ENCODE measurements at regions not wholly inside any gene's neighbourhood (a gene's known extent, or its start where the extent isn't known, plus 50 kb on each side); places are given as distances from the start of the nearest gene placed in this dataset.

GRCh38 chr10:111525696-111526095 lies 448.9 kb downstream of the ADRA2A start:
- Histone ChIP-seq H3K9ac (ENCODE audit: low read depth, low read length, poor library complexity, severe bottlenecking) (no peak overlapping the region), H3K36me3 (ENCODE audit: insufficient read depth, low read length) (no peaks in the 10 kb centered on the region), H3F3A (ENCODE audit: low read depth) (no peaks in the 10 kb centered on the region), H4K20me1 (ENCODE audit: insufficient read depth, low read length, poor library complexity, severe bottlenecking) (no peaks in the 10 kb centered on the region), H3K79me2 (ENCODE audit: insufficient read depth, low read length) (no peaks in the 10 kb centered on the region), H3K4me2 (ENCODE audit: low read depth, low read length, poor library complexity, severe bottlenecking) (no peak overlapping the region), H3K9me2 (replicated peaks; ENCODE audit: low read depth, low read length) (no peaks in the 10 kb centered on the region), H2AFZ (ENCODE audit: low read length) (no peak overlapping the region), H3K4me3 (ENCODE audit: low read length, poor library complexity, severe bottlenecking) (no peak overlapping the region), H3K4me1 (ENCODE audit: insufficient read depth, low read length, poor library complexity, severe bottlenecking) (no peaks in the 10 kb centered on the region), H3K9me3 (ENCODE audit: insufficient read depth, low read depth, low read length) (no peaks in the 10 kb centered on the region), H3K27me3 (ENCODE audit: insufficient read depth, low read length, poor library complexity, severe bottlenecking) (no peaks in the 10 kb centered on the region)
- TF ChIP-seq EZH2phosphoT487 (IDR thresholded peaks at IDR 0.05; ENCODE audit: borderline replicate concordance) (no peak), CTCF (conservative IDR thresholded peaks at IDR 0.05; ENCODE audit: low read length) (no peak)

GRCh38 chr10:111531690-111532089 lies 454.9 kb downstream of the ADRA2A start:
- no peaks in the 10 kb centered on the region for H3K4me1 ChIP-seq (ENCODE audit: insufficient read depth, low read length, poor library complexity, severe bottlenecking)
- no peak overlapping the region for H2AFZ ChIP-seq (ENCODE audit: low read length)
- H3K36me3 ChIP-seq (ENCODE audit: insufficient read depth, low read length): no peaks in the 10 kb centered on the region
- no peaks in the 10 kb centered on the region for H3K9me3 ChIP-seq (ENCODE audit: insufficient read depth, low read depth, low read length)
- H3F3A ChIP-seq (ENCODE audit: low read depth): no peaks in the 10 kb centered on the region
- H3K4me3 ChIP-seq (ENCODE audit: low read length, poor library complexity, severe bottlenecking): no peak overlapping the region
- no peak overlapping the region for H3K9ac ChIP-seq (ENCODE audit: low read depth, low read length, poor library complexity, severe bottlenecking)
- no peaks in the 10 kb centered on the region for H3K9me2 ChIP-seq (replicated peaks; ENCODE audit: low read depth, low read length)
- TF ChIP-seq CTCF (conservative IDR thresholded peaks at IDR 0.05; ENCODE audit: low read length): no peak
- no peak for TF ChIP-seq EZH2phosphoT487 (IDR thresholded peaks at IDR 0.05; ENCODE audit: borderline replicate concordance)
- no peaks in the 10 kb centered on the region for H3K79me2 ChIP-seq (ENCODE audit: insufficient read depth, low read length)
- no peaks in the 10 kb centered on the region for H4K20me1 ChIP-seq (ENCODE audit: insufficient read depth, low read length, poor library complexity, severe bottlenecking)
- H3K27me3 ChIP-seq (ENCODE audit: insufficient read depth, low read length, poor library complexity, severe bottlenecking): no peaks in the 10 kb centered on the region
- H3K4me2 ChIP-seq (ENCODE audit: low read depth, low read length, poor library complexity, severe bottlenecking): no peak overlapping the region

GRCh38 chr10:111532139-111532538 lies 455.3 kb downstream of the ADRA2A start:
- H3K4me2 ChIP-seq (ENCODE audit: low read depth, low read length, poor library complexity, severe bottlenecking): no peak overlapping the region
- TF ChIP-seq EZH2phosphoT487 (IDR thresholded peaks at IDR 0.05; ENCODE audit: borderline replicate concordance) (no peak), CTCF (conservative IDR thresholded peaks at IDR 0.05; ENCODE audit: low read length) (no peak)

More at GRCh38 chr10:111532139-111532538, 455.3 kb downstream of the ADRA2A start:
- Histone ChIP-seq H2AFZ (ENCODE audit: low read length) (no peak overlapping the region), H3K9me2 (replicated peaks; ENCODE audit: low read depth, low read length) (no peaks in the 10 kb centered on the region), H3F3A (ENCODE audit: low read depth) (no peaks in the 10 kb centered on the region), H3K36me3 (ENCODE audit: insufficient read depth, low read length) (no peaks in the 10 kb centered on the region), H3K4me1 (ENCODE audit: insufficient read depth, low read length, poor library complexity, severe bottlenecking) (no peaks in the 10 kb centered on the region), H3K27me3 (ENCODE audit: insufficient read depth, low read length, poor library complexity, severe bottlenecking) (no peaks in the 10 kb centered on the region), H3K79me2 (ENCODE audit: insufficient read depth, low read length) (no peaks in the 10 kb centered on the region), H4K20me1 (ENCODE audit: insufficient read depth, low read length, poor library complexity, severe bottlenecking) (no peaks in the 10 kb centered on the region), H3K9me3 (ENCODE audit: insufficient read depth, low read depth, low read length) (no peaks in the 10 kb centered on the region), H3K4me3 (ENCODE audit: low read length, poor library complexity, severe bottlenecking) (no peak overlapping the region), H3K9ac (ENCODE audit: low read depth, low read length, poor library complexity, severe bottlenecking) (no peak overlapping the region)

Measured in Loucy (cell line).